H1 (cell line): ENCODE measurements at regions not wholly inside any gene's neighbourhood (a gene's known extent, or its start where the extent isn't known, plus 50 kb on each side); places are given as distances from the start of the nearest gene placed in this dataset.

Experiments
- TF ChIP-seq, protein P1 (sequence below): fragments of 300-600 bp; sonication (generic); IDR thresholded peaks from 2 replicates; pipeline ENCODE4 v1.7.1; 2012; ENCODE audit warnings: low read length, moderate library complexity, mild to moderate bottlenecking, inconsistent platforms; ENCODE audit not compliant: insufficient replicate concordance

DNA sequence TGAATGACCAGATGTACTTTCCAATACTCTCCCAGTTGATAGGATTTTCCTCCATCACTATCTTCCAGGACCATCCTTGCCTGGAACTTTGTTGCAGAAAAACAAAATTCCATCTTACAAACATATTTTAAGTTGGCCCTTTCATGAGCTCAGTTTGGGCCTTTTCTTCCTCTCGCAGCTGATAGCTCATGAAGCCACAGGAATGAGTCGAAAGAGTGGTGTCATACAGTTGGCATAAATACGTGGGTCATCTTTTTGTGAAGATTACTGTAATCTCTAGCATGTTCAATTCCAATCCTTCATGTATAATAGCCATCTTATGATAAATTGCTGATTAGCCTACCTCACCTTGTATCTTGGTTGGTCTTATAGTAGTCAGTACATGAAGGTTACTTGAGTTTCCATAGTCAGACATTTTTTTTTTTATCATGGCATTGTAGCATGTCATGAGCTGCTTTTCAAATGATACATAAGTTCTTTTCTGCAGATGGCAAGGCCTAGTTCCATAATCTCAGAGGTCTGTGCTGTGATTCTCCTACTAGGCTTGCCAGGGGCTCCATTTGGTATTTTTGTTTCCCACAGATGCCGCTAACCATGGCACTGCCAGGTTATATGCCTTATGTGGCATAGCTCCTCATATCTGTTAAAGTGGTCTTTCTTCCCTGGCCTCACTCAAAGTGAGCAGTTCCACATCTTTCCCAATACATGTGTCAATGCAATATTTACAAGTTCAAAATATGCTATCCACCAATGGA, 380.6 kb upstream of the DCN start (continued):
- TF ChIP-seq, protein P1, sequence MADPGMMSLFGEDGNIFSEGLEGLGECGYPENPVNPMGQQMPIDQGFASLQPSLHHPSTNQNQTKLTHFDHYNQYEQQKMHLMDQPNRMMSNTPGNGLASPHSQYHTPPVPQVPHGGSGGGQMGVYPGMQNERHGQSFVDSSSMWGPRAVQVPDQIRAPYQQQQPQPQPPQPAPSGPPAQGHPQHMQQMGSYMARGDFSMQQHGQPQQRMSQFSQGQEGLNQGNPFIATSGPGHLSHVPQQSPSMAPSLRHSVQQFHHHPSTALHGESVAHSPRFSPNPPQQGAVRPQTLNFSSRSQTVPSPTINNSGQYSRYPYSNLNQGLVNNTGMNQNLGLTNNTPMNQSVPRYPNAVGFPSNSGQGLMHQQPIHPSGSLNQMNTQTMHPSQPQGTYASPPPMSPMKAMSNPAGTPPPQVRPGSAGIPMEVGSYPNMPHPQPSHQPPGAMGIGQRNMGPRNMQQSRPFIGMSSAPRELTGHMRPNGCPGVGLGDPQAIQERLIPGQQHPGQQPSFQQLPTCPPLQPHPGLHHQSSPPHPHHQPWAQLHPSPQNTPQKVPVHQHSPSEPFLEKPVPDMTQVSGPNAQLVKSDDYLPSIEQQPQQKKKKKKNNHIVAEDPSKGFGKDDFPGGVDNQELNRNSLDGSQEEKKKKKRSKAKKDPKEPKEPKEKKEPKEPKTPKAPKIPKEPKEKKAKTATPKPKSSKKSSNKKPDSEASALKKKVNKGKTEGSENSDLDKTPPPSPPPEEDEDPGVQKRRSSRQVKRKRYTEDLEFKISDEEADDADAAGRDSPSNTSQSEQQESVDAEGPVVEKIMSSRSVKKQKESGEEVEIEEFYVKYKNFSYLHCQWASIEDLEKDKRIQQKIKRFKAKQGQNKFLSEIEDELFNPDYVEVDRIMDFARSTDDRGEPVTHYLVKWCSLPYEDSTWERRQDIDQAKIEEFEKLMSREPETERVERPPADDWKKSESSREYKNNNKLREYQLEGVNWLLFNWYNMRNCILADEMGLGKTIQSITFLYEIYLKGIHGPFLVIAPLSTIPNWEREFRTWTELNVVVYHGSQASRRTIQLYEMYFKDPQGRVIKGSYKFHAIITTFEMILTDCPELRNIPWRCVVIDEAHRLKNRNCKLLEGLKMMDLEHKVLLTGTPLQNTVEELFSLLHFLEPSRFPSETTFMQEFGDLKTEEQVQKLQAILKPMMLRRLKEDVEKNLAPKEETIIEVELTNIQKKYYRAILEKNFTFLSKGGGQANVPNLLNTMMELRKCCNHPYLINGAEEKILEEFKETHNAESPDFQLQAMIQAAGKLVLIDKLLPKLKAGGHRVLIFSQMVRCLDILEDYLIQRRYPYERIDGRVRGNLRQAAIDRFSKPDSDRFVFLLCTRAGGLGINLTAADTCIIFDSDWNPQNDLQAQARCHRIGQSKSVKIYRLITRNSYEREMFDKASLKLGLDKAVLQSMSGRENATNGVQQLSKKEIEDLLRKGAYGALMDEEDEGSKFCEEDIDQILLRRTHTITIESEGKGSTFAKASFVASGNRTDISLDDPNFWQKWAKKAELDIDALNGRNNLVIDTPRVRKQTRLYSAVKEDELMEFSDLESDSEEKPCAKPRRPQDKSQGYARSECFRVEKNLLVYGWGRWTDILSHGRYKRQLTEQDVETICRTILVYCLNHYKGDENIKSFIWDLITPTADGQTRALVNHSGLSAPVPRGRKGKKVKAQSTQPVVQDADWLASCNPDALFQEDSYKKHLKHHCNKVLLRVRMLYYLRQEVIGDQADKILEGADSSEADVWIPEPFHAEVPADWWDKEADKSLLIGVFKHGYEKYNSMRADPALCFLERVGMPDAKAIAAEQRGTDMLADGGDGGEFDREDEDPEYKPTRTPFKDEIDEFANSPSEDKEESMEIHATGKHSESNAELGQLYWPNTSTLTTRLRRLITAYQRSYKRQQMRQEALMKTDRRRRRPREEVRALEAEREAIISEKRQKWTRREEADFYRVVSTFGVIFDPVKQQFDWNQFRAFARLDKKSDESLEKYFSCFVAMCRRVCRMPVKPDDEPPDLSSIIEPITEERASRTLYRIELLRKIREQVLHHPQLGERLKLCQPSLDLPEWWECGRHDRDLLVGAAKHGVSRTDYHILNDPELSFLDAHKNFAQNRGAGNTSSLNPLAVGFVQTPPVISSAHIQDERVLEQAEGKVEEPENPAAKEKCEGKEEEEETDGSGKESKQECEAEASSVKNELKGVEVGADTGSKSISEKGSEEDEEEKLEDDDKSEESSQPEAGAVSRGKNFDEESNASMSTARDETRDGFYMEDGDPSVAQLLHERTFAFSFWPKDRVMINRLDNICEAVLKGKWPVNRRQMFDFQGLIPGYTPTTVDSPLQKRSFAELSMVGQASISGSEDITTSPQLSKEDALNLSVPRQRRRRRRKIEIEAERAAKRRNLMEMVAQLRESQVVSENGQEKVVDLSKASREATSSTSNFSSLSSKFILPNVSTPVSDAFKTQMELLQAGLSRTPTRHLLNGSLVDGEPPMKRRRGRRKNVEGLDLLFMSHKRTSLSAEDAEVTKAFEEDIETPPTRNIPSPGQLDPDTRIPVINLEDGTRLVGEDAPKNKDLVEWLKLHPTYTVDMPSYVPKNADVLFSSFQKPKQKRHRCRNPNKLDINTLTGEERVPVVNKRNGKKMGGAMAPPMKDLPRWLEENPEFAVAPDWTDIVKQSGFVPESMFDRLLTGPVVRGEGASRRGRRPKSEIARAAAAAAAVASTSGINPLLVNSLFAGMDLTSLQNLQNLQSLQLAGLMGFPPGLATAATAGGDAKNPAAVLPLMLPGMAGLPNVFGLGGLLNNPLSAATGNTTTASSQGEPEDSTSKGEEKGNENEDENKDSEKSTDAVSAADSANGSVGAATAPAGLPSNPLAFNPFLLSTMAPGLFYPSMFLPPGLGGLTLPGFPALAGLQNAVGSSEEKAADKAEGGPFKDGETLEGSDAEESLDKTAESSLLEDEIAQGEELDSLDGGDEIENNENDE, result no peak
